ENCODE measurements at regions not wholly inside any gene's neighbourhood (a gene's known extent, or its start where the extent isn't known, plus 50 kb on each side); places are given as distances from the start of the nearest gene placed in this dataset.

GRCh38 chr22:49689255-49689770, 138.4 kb downstream of the BRD1 start:
- Mint-ChIP-seq H3K9me3 (peaks cover 0 to 3% (median 0%) of the 10 kb centered on the region in 7 donors), H3K4me3 (no peak overlapping the region), H3K36me3 (no peaks in the 10 kb centered on the region), H3K27ac (no peak overlapping the region), H3K27me3 (no peaks in the 10 kb centered on the region), H3K4me1 (peaks cover 0 to 4% (median under 1%) of the 10 kb centered on the region in 4 donors)
- H3K9me3 ChIP-seq (ENCODE audit: control insufficient read depth in 2 of 2, low read length in 2 of 2): no peaks in the 10 kb centered on the region
- no peaks in the 10 kb centered on the region for H3K36me3 ChIP-seq (ENCODE audit: control insufficient read depth, insufficient read depth, low read length)
- no peaks in the 10 kb centered on the region for H3K27me3 ChIP-seq (ENCODE audit: control insufficient read depth, insufficient read depth, low read length)
- H3K4me1 ChIP-seq (ENCODE audit: control insufficient read depth, insufficient read depth, low read length, poor library complexity, severe bottlenecking): no peaks in the 10 kb centered on the region
- H3K27ac ChIP-seq (ENCODE audit: insufficient read depth, low read length, poor library complexity, severe bottlenecking): no peak overlapping the region
- ATAC-seq (ENCODE audit: low read depth in 2 of 2) (no peak), DNase-seq (no peak)
- no peak overlapping the region for H3K4me3 ChIP-seq (ENCODE audit: low read depth, low read length)

GRCh38 chr22:49688516-49689254, 139.0 kb downstream of the BRD1 start:
- Mint-ChIP-seq H3K36me3 (no peaks in the 10 kb centered on the region), H3K4me3 (no peak overlapping the region), H3K4me1 (peaks cover 0 to 4% (median under 1%) of the 10 kb centered on the region in 4 donors), H3K27me3 (no peaks in the 10 kb centered on the region), H3K27ac (no peak overlapping the region), H3K9me3 (peaks cover 0 to 3% (median 0%) of the 10 kb centered on the region in 7 donors)
- H3K27ac ChIP-seq (ENCODE audit: insufficient read depth, low read length, poor library complexity, severe bottlenecking): no peak overlapping the region
- no peaks in the 10 kb centered on the region for H3K4me1 ChIP-seq (ENCODE audit: control insufficient read depth, insufficient read depth, low read length, poor library complexity, severe bottlenecking)
- DNase-seq: no peak
- no peaks in the 10 kb centered on the region for H3K27me3 ChIP-seq (ENCODE audit: control insufficient read depth, insufficient read depth, low read length)
- no peak overlapping the region for H3K4me3 ChIP-seq (ENCODE audit: low read depth, low read length)
- H3K36me3 ChIP-seq (ENCODE audit: control insufficient read depth, insufficient read depth, low read length): no peaks in the 10 kb centered on the region
- no peaks in the 10 kb centered on the region for H3K9me3 ChIP-seq (ENCODE audit: control insufficient read depth in 2 of 2, low read length in 2 of 2)
- no peak for ATAC-seq (ENCODE audit: low read depth in 2 of 2)

- H3K36me3 Mint-ChIP-seq: no peaks in the 10 kb centered on the region
- no peak overlapping the region for H3K27ac ChIP-seq (ENCODE audit: insufficient read depth, low read length, poor library complexity, severe bottlenecking)
- DNase-seq: no peak
- H3K27ac Mint-ChIP-seq: no peak overlapping the region
- H3K9me3 Mint-ChIP-seq: peaks cover 0 to 3% (median 0%) of the 10 kb centered on the region in 7 donors
- H3K36me3 ChIP-seq (ENCODE audit: control insufficient read depth, insufficient read depth, low read length): no peaks in the 10 kb centered on the region
- no peak overlapping the region for H3K4me3 Mint-ChIP-seq
- peaks cover under 1% of the 10 kb centered on the region for H3K27me3 Mint-ChIP-seq
- H3K9me3 ChIP-seq (ENCODE audit: control insufficient read depth in 2 of 2, low read length in 2 of 2): no peaks in the 10 kb centered on the region
- no peak for ATAC-seq (ENCODE audit: low read depth in 2 of 2)
- H3K4me1 Mint-ChIP-seq: peaks cover 0 to 4% (median under 1%) of the 10 kb centered on the region in 4 donors
- peaks cover 4% of the 10 kb centered on the region for H3K27me3 ChIP-seq (ENCODE audit: control insufficient read depth, insufficient read depth, low read length)
- no peaks in the 10 kb centered on the region for H3K4me1 ChIP-seq (ENCODE audit: control insufficient read depth, insufficient read depth, low read length, poor library complexity, severe bottlenecking)
- H3K4me3 ChIP-seq (ENCODE audit: low read depth, low read length): no peak overlapping the region
Measured at GRCh38 chr22:49687786-49688515, 139.7 kb downstream of the BRD1 start.

GRCh38 chr22:49687333-49687732, 140.3 kb downstream of the BRD1 start:
- H3K9me3 ChIP-seq (ENCODE audit: control insufficient read depth in 2 of 2, low read length in 2 of 2): no peaks in the 10 kb centered on the region
- Mint-ChIP-seq H3K4me1 (peaks cover 0 to 4% (median under 1%) of the 10 kb centered on the region in 4 donors), H3K36me3 (no peaks in the 10 kb centered on the region), H3K27me3 (peaks cover 5% of the 10 kb centered on the region), H3K9me3 (peaks cover 0 to 3% (median 0%) of the 10 kb centered on the region in 7 donors), H3K4me3 (no peak overlapping the region), H3K27ac (no peak overlapping the region)
- H3K4me1 ChIP-seq (ENCODE audit: control insufficient read depth, insufficient read depth, low read length, poor library complexity, severe bottlenecking): no peaks in the 10 kb centered on the region
- H3K36me3 ChIP-seq (ENCODE audit: control insufficient read depth, insufficient read depth, low read length): no peaks in the 10 kb centered on the region
- H3K4me3 ChIP-seq (ENCODE audit: low read depth, low read length): no peak overlapping the region
- ATAC-seq (ENCODE audit: low read depth in 2 of 2) (no peak), DNase-seq (no peak)
- H3K27ac ChIP-seq (ENCODE audit: insufficient read depth, low read length, poor library complexity, severe bottlenecking): no peak overlapping the region
- peaks cover 5% of the 10 kb centered on the region for H3K27me3 ChIP-seq (ENCODE audit: control insufficient read depth, insufficient read depth, low read length)

GRCh38 chr22:49686495-49687219, 141.0 kb downstream of the BRD1 start:
- H3K9me3 ChIP-seq (ENCODE audit: control insufficient read depth in 2 of 2, low read length in 2 of 2): no peaks in the 10 kb centered on the region
- no peak overlapping the region for H3K4me3 ChIP-seq (ENCODE audit: low read depth, low read length)
- H3K27ac Mint-ChIP-seq: no peak overlapping the region
- H3K9me3 Mint-ChIP-seq: peaks cover 0 to 3% (median 0%) of the 10 kb centered on the region in 7 donors
- no peaks in the 10 kb centered on the region for H3K36me3 Mint-ChIP-seq
- no peaks in the 10 kb centered on the region for H3K4me1 ChIP-seq (ENCODE audit: control insufficient read depth, insufficient read depth, low read length, poor library complexity, severe bottlenecking)
- peaks cover 12% of the 10 kb centered on the region for H3K27me3 Mint-ChIP-seq
- H3K4me3 Mint-ChIP-seq: no peak overlapping the region
- H3K36me3 ChIP-seq (ENCODE audit: control insufficient read depth, insufficient read depth, low read length): no peaks in the 10 kb centered on the region
- H3K27me3 ChIP-seq (ENCODE audit: control insufficient read depth, insufficient read depth, low read length): peaks cover 5% of the 10 kb centered on the region
- peaks cover 0 to 4% (median 0%) of the 10 kb centered on the region in 4 donors for H3K4me1 Mint-ChIP-seq
- ATAC-seq (ENCODE audit: low read depth in 2 of 2): no peak
- no peak overlapping the region for H3K27ac ChIP-seq (ENCODE audit: insufficient read depth, low read length, poor library complexity, severe bottlenecking)
- no peak for DNase-seq

GRCh38 chr22:49685686-49686085, 142.0 kb downstream of the BRD1 start:
- no peaks in the 10 kb centered on the region for H3K4me1 Mint-ChIP-seq
- no peaks in the 10 kb centered on the region for H3K9me3 ChIP-seq (ENCODE audit: control insufficient read depth in 2 of 2, low read length in 2 of 2)
- no peaks in the 10 kb centered on the region for H3K4me1 ChIP-seq (ENCODE audit: control insufficient read depth, insufficient read depth, low read length, poor library complexity, severe bottlenecking)
- H3K36me3 ChIP-seq (ENCODE audit: control insufficient read depth, insufficient read depth, low read length): no peaks in the 10 kb centered on the region
- peaks cover 13% of the 10 kb centered on the region for H3K27me3 Mint-ChIP-seq
- ATAC-seq (ENCODE audit: low read depth in 2 of 2) (no peak), DNase-seq (no peak)
- no peak overlapping the region for H3K27ac ChIP-seq (ENCODE audit: insufficient read depth, low read length, poor library complexity, severe bottlenecking)
- H3K9me3 Mint-ChIP-seq: peaks cover 0 to 3% (median 0%) of the 10 kb centered on the region in 7 donors
- H3K27ac Mint-ChIP-seq: no peak overlapping the region
- peaks cover 5% of the 10 kb centered on the region for H3K27me3 ChIP-seq (ENCODE audit: control insufficient read depth, insufficient read depth, low read length)
- no peak overlapping the region for H3K4me3 Mint-ChIP-seq
- no peak overlapping the region for H3K4me3 ChIP-seq (ENCODE audit: low read depth, low read length)
- no peaks in the 10 kb centered on the region for H3K36me3 Mint-ChIP-seq

- Histone ChIP-seq H3K27me3 (ENCODE audit: control insufficient read depth, insufficient read depth, low read length) (peaks cover 5% of the 10 kb centered on the region), H3K36me3 (ENCODE audit: control insufficient read depth, insufficient read depth, low read length) (no peaks in the 10 kb centered on the region), H3K4me3 (ENCODE audit: low read depth, low read length) (no peak overlapping the region), H3K4me1 (ENCODE audit: control insufficient read depth, insufficient read depth, low read length, poor library complexity, severe bottlenecking) (no peaks in the 10 kb centered on the region), H3K9me3 (ENCODE audit: control insufficient read depth in 2 of 2, low read length in 2 of 2) (no peaks in the 10 kb centered on the region), H3K27ac (ENCODE audit: insufficient read depth, low read length, poor library complexity, severe bottlenecking) (no peak overlapping the region)
- Mint-ChIP-seq H3K27ac (no peak overlapping the region), H3K36me3 (no peaks in the 10 kb centered on the region), H3K4me3 (no peak overlapping the region), H3K9me3 (peaks cover 0 to 3% (median 0%) of the 10 kb centered on the region in 7 donors), H3K27me3 (peaks cover 16% of the 10 kb centered on the region), H3K4me1 (no peaks in the 10 kb centered on the region)
- no peak for ATAC-seq (ENCODE audit: low read depth in 2 of 2)
- DNase-seq: no peak
Measured at GRCh38 chr22:49685116-49685515, 142.6 kb downstream of the BRD1 start.
